RWPE2 (cell line): ENCODE measurements at regions not wholly inside any gene's neighbourhood (a gene's known extent, or its start where the extent isn't known, plus 50 kb on each side); places are given as distances from the start of the nearest gene placed in this dataset.

Source experiments
- ATAC-seq: fragments of 200-7000 bp; cut with Tn5 transposase; 3 replicates; pipeline ENCODE4 v1.9.1; 2021; ENCODE audit warnings: low read depth
- DNase-seq: peaks from one replicate; pipeline ENCODE4 v3.0.0-alpha.2; 2020; ENCODE audit warnings: low spot score
- H3K27ac ChIP-seq: fragments of 450-650 bp; 2 replicates; pipeline ENCODE4 v1.5.1; 2017; ENCODE audit warnings: mild to moderate bottlenecking; ENCODE audit not compliant: poor library complexity, severe bottlenecking
- H3K27me3 ChIP-seq: fragments of 250-450 bp; sonication (Bioruptor Pico); 2 replicates; pipeline ENCODE4 v1.5.1; 2021; ENCODE audit warnings: mild to moderate bottlenecking, moderate library complexity; ENCODE audit not compliant: insufficient read depth, poor library complexity, severe bottlenecking
- H3K36me3 ChIP-seq: fragments of 250-450 bp; sonication (Bioruptor Pico); 2 replicates; pipeline ENCODE4 v1.5.1; 2020; ENCODE audit warnings: low read depth, mild to moderate bottlenecking, moderate library complexity
- H3K4me1 ChIP-seq: fragments of 250-450 bp; sonication (Bioruptor Pico); 2 replicates; pipeline ENCODE4 v1.5.1; 2021; ENCODE audit warnings: mild to moderate bottlenecking, moderate library complexity; ENCODE audit not compliant: insufficient read depth, poor library complexity, severe bottlenecking
- H3K4me3 ChIP-seq: fragments of 250-450 bp; sonication (Bioruptor Pico); 2 replicates; pipeline ENCODE4 v1.5.1; 2021; ENCODE audit warnings: mild to moderate bottlenecking, moderate library complexity; ENCODE audit not compliant: severe bottlenecking
- H3K9me3 ChIP-seq: fragments of 250-450 bp; sonication (Bioruptor Pico); 2 replicates; pipeline ENCODE4 v1.5.1; 2021; ENCODE audit warnings: mild to moderate bottlenecking, moderate library complexity; ENCODE audit not compliant: severe bottlenecking
- CTCF ChIP-seq: fragments of 450-650 bp; IDR thresholded peaks from one replicate; pipeline ENCODE4 v1.5.1; 2017; ENCODE audit warnings: mild to moderate bottlenecking, moderate library complexity; ENCODE audit not compliant: poor library complexity, severe bottlenecking

- H3K9me3 ChIP-seq = no peaks in the 10 kb centered on the region
- no peaks in the 10 kb centered on the region for H3K36me3 ChIP-seq
- no peak for ATAC-seq
- H3K4me3 ChIP-seq = no peak overlapping the region
- H3K4me1 ChIP-seq = no peaks in the 10 kb centered on the region
- TF ChIP-seq CTCF = no peak
- no peak overlapping the region for H3K27ac ChIP-seq
- DNase-seq = no peak
- H3K27me3 ChIP-seq = no peaks in the 10 kb centered on the region
Observed at GRCh38 chrX:150058728-150059127, 120.4 kb upstream of the EOLA2 start.

GRCh38 chrX:150060406-150060805, 122.1 kb upstream of the EOLA2 start:
- H3K27me3 ChIP-seq = no peaks in the 10 kb centered on the region
- H3K4me1 ChIP-seq = no peaks in the 10 kb centered on the region
- no peak for DNase-seq

GRCh38 chrX:150062292-150063137, 124.2 kb upstream of the EOLA2 start:
- no peak for TF ChIP-seq CTCF
- Histone ChIP-seq H3K4me3 (no peak overlapping the region), H3K27me3 (no peaks in the 10 kb centered on the region), H3K36me3 (no peaks in the 10 kb centered on the region), H3K27ac (peak overlapping the region; percentile 36), H3K4me1 (no peaks in the 10 kb centered on the region), H3K9me3 (no peaks in the 10 kb centered on the region)
- peak; percentile 40; the same call in 2 of the 3 replicates for ATAC-seq
- DNase-seq = no peak

More at GRCh38 chrX:150060406-150060805, 122.1 kb upstream of the EOLA2 start:
- no peak overlapping the region for H3K4me3 ChIP-seq
- H3K36me3 ChIP-seq = no peaks in the 10 kb centered on the region
- no peaks in the 10 kb centered on the region for H3K9me3 ChIP-seq
- ATAC-seq = no peak
- no peak for TF ChIP-seq CTCF
- H3K27ac ChIP-seq = no peak overlapping the region

GRCh38 chrX:150063138-150063518, 124.8 kb upstream of the EOLA2 start:
- no peak for DNase-seq
- Histone ChIP-seq H3K4me1 (no peaks in the 10 kb centered on the region), H3K9me3 (no peaks in the 10 kb centered on the region), H3K27ac (peak overlapping the region; percentile 36), H3K4me3 (no peak overlapping the region), H3K27me3 (no peaks in the 10 kb centered on the region), H3K36me3 (no peaks in the 10 kb centered on the region)
- no peak for ATAC-seq
- no peak for TF ChIP-seq CTCF

- Histone ChIP-seq H3K4me1 (no peaks in the 10 kb centered on the region), H3K9me3 (no peaks in the 10 kb centered on the region), H3K36me3 (no peaks in the 10 kb centered on the region), H3K27me3 (no peaks in the 10 kb centered on the region), H3K27ac (no peak overlapping the region), H3K4me3 (no peak overlapping the region)
- ATAC-seq = no peak
- no peak for DNase-seq
- no peak for TF ChIP-seq CTCF
Observed at GRCh38 chrX:150063674-150064073, 125.4 kb upstream of the EOLA2 start.
